ENCODE measurements at regions not wholly inside any gene's neighbourhood (a gene's known extent, or its start where the extent isn't known, plus 50 kb on each side); places are given as distances from the start of the nearest gene placed in this dataset.
"Not testable (repeated sequence)": the region's sequence is repeated elsewhere in the genome, so short reads cannot be mapped to it uniquely, and the experiment has no call there.

GRCh38 chr15:34488973-34489959 is 51.7 kb upstream of the GOLGA8A start:
- FAIRE-seq; H3K36me3 ChIP-seq (ENCODE audit: control insufficient read depth in 3 of 3, insufficient read depth in 2 of 3, low read depth in 1 of 3, low read length in 3 of 3); H3K27ac ChIP-seq (ENCODE audit: low read depth in 1 of 3, low read length in 2 of 3); DNase-seq; H3K4me3 ChIP-seq (ENCODE audit: low read depth in 1 of 3, low read length in 3 of 3); H3K9me3 ChIP-seq (ENCODE audit: control insufficient read depth in 2 of 2, insufficient read depth in 1 of 2, low read depth in 1 of 2, low read length in 1 of 2); H3K4me1 ChIP-seq (ENCODE audit: control insufficient read depth in 3 of 3, insufficient read depth in 2 of 3, low read depth in 1 of 3, low read length in 2 of 3): not testable (repeated sequence)
- 64 to 89% (median 88%) methylated on average over 35 to 37 of the region's 37 CpGs for WGBS, 3 donors
- peaks cover 4 to 32% (median 8%) of the 10 kb centered on the region in 3 donors for H3K27me3 ChIP-seq (ENCODE audit: control insufficient read depth in 3 of 3, insufficient read depth in 3 of 3, low read length in 3 of 3)
